Stimulated activated naive CD4-positive, alpha-beta T cell treated with Interleukin-2 at 50 U/mL for 16 hours (primary cell): ENCODE measurements at regions not wholly inside any gene's neighbourhood (a gene's known extent, or its start where the extent isn't known, plus 50 kb on each side); places are given as distances from the start of the nearest gene placed in this dataset.
"Not testable (repeated sequence)": the region's sequence is repeated elsewhere in the genome, so short reads cannot be mapped to it uniquely, and the experiment has no call there.

ENCODE experiments used
- DNase-seq: peaks from one replicate; lab custom pipeline; 2025; lab: John Stamatoyannopoulos, UW

DNA sequence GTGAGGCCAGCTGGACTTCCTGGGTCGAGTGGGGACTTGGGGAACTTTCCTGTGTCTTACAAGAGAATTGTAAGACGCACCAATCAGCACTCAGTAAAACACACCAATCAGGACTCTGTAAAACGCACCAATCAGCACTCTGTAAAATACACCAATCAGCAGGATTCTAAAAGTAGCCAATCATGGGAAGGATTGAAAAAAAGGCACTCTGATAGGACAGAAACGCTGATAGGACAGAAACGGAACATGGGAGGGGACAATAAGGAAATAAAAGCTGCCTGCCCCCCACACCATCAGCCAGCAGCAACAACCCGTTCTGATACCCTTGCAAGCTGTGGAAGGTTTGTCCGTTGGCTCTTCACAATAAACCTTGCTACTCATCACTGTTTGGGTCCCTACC is 73.1 kb upstream of the SGCG start:
- no peak for DNase-seq

DNA sequence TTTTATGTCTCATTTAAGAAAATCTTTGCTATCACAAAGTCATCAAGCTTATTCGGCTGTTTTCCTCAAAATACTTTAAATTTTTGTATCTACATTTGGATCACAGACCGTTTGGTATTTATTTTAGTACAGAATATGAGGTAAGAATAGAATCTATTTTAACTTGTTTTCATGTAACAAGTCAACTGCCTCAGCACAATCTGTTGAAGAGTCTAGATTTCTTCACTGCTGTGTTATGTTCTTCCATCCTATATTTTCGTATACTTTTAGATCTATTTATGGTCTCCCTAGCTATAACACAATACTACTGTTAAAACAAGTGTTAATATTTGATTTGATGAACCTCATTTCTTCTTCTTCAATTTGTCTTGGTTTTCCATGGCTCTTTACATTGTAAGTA is 61.6 kb upstream of the SGCG start:
- DNase-seq, result no peak

DNA sequence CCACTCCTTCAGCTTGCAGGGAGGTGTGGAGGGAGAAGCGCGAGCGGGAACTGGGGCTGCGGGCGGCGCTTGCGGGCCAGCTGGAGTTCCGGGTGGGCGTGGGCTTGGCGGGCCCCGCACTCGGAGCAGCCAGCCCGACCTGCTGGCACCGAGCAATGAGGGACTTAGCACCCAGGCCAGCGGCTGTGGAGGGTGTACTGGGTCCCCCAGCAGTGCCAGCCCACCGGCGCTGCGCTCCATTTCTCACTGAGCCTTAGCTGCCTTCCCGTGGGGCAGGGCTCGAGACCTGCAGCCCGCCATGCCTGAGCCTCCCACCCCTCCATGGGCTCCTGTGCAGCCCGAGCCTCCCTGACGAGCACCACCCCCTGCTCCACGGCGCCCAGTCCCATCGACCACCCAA is 53.2 kb upstream of the SGCG start:
- not testable (repeated sequence) for DNase-seq

DNA sequence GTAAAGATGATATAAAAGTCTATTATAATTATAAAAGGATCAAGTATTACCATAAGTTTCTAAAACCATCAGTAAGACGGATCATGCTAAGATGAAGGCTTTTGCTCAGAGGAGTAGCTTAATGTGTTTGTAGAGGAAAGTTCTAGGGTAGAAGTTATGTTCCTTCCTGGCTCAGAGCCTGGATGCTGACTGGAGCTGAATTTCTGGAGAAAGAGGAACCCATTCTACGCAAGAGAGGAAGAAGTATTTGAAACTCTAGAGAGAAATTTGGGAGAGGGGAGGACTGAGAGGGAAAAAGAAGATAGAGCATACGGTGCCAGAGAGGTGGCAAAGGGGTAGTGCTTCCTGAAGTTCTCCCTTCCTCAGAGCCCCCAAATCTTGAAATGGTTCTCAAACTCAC is 51.4 kb upstream of the SGCG start:
- no peak for DNase-seq
